HFF-Myc (cell line): ENCODE measurements at regions not wholly inside any gene's neighbourhood (a gene's known extent, or its start where the extent isn't known, plus 50 kb on each side); places are given as distances from the start of the nearest gene placed in this dataset.

Experiments used
- DNase-seq: peaks from one replicate; pipeline ENCODE4 v3.0.0-alpha.2; 2011; ENCODE audit warnings: low read depth; ENCODE audit errors: extremely low read depth
- H3K4me3 ChIP-seq: replicated peaks from 2 replicates; pipeline ENCODE4 v1.5.1; 2011; ENCODE audit warnings: low read depth, mild to moderate bottlenecking, control low read depth, low read length
- TF ChIP-seq, protein P1 (sequence below): IDR thresholded peaks from 2 replicates; pipeline ENCODE4 v1.5.1; 2012; ENCODE audit warnings: mild to moderate bottlenecking, low read depth, low read length, control low read depth; ENCODE audit errors: missing control alignments

GRCh38 chr6:23510778-23511510 is 615.1 kb upstream of the NRSN1 start:
- TF ChIP-seq, protein P1, sequence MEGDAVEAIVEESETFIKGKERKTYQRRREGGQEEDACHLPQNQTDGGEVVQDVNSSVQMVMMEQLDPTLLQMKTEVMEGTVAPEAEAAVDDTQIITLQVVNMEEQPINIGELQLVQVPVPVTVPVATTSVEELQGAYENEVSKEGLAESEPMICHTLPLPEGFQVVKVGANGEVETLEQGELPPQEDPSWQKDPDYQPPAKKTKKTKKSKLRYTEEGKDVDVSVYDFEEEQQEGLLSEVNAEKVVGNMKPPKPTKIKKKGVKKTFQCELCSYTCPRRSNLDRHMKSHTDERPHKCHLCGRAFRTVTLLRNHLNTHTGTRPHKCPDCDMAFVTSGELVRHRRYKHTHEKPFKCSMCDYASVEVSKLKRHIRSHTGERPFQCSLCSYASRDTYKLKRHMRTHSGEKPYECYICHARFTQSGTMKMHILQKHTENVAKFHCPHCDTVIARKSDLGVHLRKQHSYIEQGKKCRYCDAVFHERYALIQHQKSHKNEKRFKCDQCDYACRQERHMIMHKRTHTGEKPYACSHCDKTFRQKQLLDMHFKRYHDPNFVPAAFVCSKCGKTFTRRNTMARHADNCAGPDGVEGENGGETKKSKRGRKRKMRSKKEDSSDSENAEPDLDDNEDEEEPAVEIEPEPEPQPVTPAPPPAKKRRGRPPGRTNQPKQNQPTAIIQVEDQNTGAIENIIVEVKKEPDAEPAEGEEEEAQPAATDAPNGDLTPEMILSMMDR: no peak
- no peak overlapping the region for H3K4me3 ChIP-seq
- no peak for DNase-seq

- no peak overlapping the region for H3K4me3 ChIP-seq
- DNase-seq: no peak
- TF ChIP-seq, protein P1: no peak
Observed at GRCh38 chr6:23511817-23512216, 614.2 kb upstream of the NRSN1 start.

DNA sequence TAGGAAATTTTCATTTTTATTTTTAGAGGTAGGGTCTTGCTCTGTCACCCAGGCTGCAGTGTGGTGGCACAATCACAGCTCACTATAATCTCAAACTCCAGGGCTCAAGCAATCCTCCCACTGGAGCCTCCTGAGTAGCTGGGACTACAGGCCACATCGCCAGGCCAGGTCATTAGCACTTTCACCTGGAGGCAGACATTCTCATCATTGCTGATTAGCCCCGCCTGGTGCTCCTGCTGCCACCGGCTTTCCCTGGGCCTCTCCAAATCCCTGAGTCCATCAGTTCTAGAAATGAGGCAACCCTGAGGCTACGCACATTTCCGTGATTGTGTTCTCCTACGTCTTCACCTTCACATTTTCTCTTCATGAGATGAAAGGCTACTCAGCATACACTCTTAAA is 607.7 kb upstream of the NRSN1 start:
- no peak for DNase-seq
- no peak overlapping the region for H3K4me3 ChIP-seq
- TF ChIP-seq, protein P1: no peak

GRCh38 chr6:23522792-23523547 is 603.0 kb upstream of the NRSN1 start:
- TF ChIP-seq, protein P1: no peak
- no peak for DNase-seq
- no peak overlapping the region for H3K4me3 ChIP-seq

GRCh38 chr6:23523771-23524170 is 602.2 kb upstream of the NRSN1 start:
- no peak overlapping the region for H3K4me3 ChIP-seq
- TF ChIP-seq, protein P1: no peak
- no peak for DNase-seq

DNA sequence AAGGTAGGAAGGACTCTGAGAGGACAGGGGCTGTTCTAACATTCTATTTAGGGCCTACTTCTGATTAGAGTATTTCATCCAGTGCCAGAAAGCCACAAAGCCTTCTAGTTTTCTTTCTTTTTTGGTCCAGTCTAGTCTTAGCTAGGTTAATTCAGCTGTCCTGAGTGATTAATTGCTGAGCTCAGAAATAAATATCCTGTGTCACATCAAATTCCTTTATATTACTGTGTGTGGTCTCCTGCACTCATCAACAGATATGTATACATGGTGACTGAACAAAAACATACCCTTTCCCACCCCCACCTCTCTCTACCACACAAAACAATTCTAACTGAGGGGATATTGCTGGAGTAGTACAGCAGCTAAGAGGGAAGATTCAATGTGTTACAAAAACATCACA is 601.5 kb upstream of the NRSN1 start:
- H3K4me3 ChIP-seq: no peak overlapping the region

More for the DNA sequence above, 601.5 kb upstream of the NRSN1 start:
- no peak for DNase-seq
- TF ChIP-seq, protein P1: no peak
